CD4-positive, alpha-beta T cell (primary cell): ENCODE measurements at regions not wholly inside any gene's neighbourhood (a gene's known extent, or its start where the extent isn't known, plus 50 kb on each side); places are given as distances from the start of the nearest gene placed in this dataset.

Source experiments
- ATAC-seq: fragments of 200-7000 bp; cut with Tn5 transposase; one replicate; pipeline ENCODE4 v1.10.0; 2022; ENCODE audit warnings: mild to moderate bottlenecking; ENCODE audit not compliant: poor library complexity
- CTCF ChIA-PET: fragments of 350-600 bp; sonication (Branson Sonifier 250); formaldehyde crosslinking; loops from one replicate; lab custom pipeline; 2021; ENCODE audit warnings: antibody characterized with exemption, inconsistent platforms; lab: Charles Lee
- POLR2A ChIA-PET: fragments of 350-600 bp; sonication (Branson Sonifier 250); formaldehyde crosslinking; loops from one replicate; lab custom pipeline; 2021; ENCODE audit warnings: antibody characterized with exemption, inconsistent platforms; lab: Charles Lee
- DNase-seq, 14 experiments: peaks; one replicate each; pipeline ENCODE4 v3.0.0-alpha.2; 2013 to 2020; ENCODE audit warnings: mixed read lengths in 2 of 14
- H3K27ac ChIP-seq, 2 donors: one replicate each; pipeline versions ENCODE4 v1.5.1 to v1.7.0; 2013; ENCODE audit warnings: low read length in 2 of 2, low read depth in 1 of 2, mild to moderate bottlenecking in 1 of 2
- H3K27me3 ChIP-seq, 2 experiments: 1 replicate in 1 of 2; 2 replicates in 1 of 2; pipeline versions ENCODE4 v1.6.1 to v1.7.0; 2013; ENCODE audit warnings: low read length in 2 of 2, control low read depth in 1 of 2, mild to moderate bottlenecking in 1 of 2, moderate library complexity in 1 of 2; ENCODE audit not compliant: insufficient read depth in 2 of 2, control insufficient read depth in 1 of 2
- H3K36me3 ChIP-seq: one replicate; pipeline ENCODE4 v1.6.1; 2013; ENCODE audit warnings: low read length, control low read depth; ENCODE audit not compliant: insufficient read depth
- H3K4me1 ChIP-seq: one replicate; pipeline ENCODE4 v1.6.1; 2013; ENCODE audit warnings: low read length, control low read depth; ENCODE audit not compliant: insufficient read depth
- H3K4me3 ChIP-seq: one replicate; pipeline ENCODE4 v1.5.1; 2013; ENCODE audit warnings: mild to moderate bottlenecking, low read length, moderate library complexity
- H3K9me3 ChIP-seq, 2 experiments: 1 replicate in 1 of 2; 2 replicates in 1 of 2; pipeline versions ENCODE4 v1.6.1 to v1.7.0; 2013; ENCODE audit warnings: low read length in 2 of 2, mild to moderate bottlenecking in 2 of 2, control low read depth in 1 of 2, moderate library complexity in 1 of 2; ENCODE audit not compliant: control insufficient read depth in 1 of 2, insufficient read depth in 1 of 2
- H3K27ac Mint-ChIP-seq: one replicate; pipeline ENCODE4 v1.8.0; 2020; ENCODE audit warnings: mixed read lengths
- H3K27me3 Mint-ChIP-seq: one replicate; pipeline ENCODE4 v1.8.0; 2021; ENCODE audit warnings: mixed read lengths
- H3K36me3 Mint-ChIP-seq: one replicate; pipeline ENCODE4 v1.8.0; 2021; ENCODE audit warnings: low read depth, mixed read lengths
- H3K4me1 Mint-ChIP-seq: one replicate; pipeline ENCODE4 v1.8.0; 2021; ENCODE audit warnings: low read depth, mixed read lengths
- H3K4me3 Mint-ChIP-seq: one replicate; pipeline ENCODE4 v1.8.0; 2020; ENCODE audit warnings: mild to moderate bottlenecking, mixed read lengths
- H3K9me3 Mint-ChIP-seq: one replicate; pipeline ENCODE4 v1.8.0; 2020; ENCODE audit warnings: mixed read lengths
- intact Hi-C, 2 experiments: fragments of 100-400 bp; cut with DNase I in 1 of 2; cut with micrococcal nuclease in 1 of 2; formaldehyde crosslinking; loops; one replicate each; pipeline versions ENCODE4 v1.15.1 to v1.9.0; 2023 to 2025; cut with DNase I, micrococcal nuclease
- TF ChIP-seq, protein P1 (sequence below): fragments of 200-600 bp; IDR thresholded peaks from one replicate; pipeline ENCODE4 v1.8.0; 2022; ENCODE audit warnings: antibody characterized with exemption, mild to moderate bottlenecking

DNA sequence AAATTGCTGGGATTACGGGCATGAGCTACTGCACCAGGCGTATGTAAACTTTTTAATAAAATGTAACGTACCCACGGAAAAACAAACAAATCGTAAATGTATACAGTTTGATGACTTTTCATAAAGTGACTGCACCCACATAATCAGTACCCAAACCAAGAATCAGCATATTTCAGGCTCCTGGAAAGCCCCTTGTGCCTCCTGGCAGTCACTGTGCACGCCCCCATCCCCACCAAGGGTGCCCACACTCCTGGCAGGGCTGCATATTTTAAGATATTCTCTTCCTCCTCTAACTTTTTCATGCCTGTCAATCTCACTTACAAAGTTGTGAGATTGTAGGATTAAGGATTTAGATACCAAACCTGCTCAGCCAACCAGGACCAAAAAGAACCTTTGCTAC, 305.5 kb downstream of the SHQ1 start:
- intact Hi-C loops: no loop called here
- Histone ChIP-seq H3K27ac (no peak overlapping the region), H3K9me3 (peaks cover 0 to 3% of the 10 kb centered on the region in 2 experiments), H3K4me3 (no peak overlapping the region), H3K27me3 (no peaks in the 10 kb centered on the region), H3K4me1 (no peaks in the 10 kb centered on the region), H3K36me3 (no peaks in the 10 kb centered on the region)
- DNase-seq (no peak), ATAC-seq (no peak)
- H3K36me3 Mint-ChIP-seq: no peaks in the 10 kb centered on the region
- H3K27me3 Mint-ChIP-seq: no peaks in the 10 kb centered on the region
- H3K4me3 Mint-ChIP-seq: no peak overlapping the region
- ChIA-PET CTCF (no interaction called here), POLR2A (no interaction called here)
- H3K9me3 Mint-ChIP-seq: no peaks in the 10 kb centered on the region
- TF ChIP-seq, protein P1, sequence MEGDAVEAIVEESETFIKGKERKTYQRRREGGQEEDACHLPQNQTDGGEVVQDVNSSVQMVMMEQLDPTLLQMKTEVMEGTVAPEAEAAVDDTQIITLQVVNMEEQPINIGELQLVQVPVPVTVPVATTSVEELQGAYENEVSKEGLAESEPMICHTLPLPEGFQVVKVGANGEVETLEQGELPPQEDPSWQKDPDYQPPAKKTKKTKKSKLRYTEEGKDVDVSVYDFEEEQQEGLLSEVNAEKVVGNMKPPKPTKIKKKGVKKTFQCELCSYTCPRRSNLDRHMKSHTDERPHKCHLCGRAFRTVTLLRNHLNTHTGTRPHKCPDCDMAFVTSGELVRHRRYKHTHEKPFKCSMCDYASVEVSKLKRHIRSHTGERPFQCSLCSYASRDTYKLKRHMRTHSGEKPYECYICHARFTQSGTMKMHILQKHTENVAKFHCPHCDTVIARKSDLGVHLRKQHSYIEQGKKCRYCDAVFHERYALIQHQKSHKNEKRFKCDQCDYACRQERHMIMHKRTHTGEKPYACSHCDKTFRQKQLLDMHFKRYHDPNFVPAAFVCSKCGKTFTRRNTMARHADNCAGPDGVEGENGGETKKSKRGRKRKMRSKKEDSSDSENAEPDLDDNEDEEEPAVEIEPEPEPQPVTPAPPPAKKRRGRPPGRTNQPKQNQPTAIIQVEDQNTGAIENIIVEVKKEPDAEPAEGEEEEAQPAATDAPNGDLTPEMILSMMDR: no peak
- no peaks in the 10 kb centered on the region for H3K4me1 Mint-ChIP-seq
- no peak overlapping the region for H3K27ac Mint-ChIP-seq

GRCh38 chr3:72539856-72540255, 308.4 kb downstream of the SHQ1 start:
- no peak overlapping the region for H3K4me3 Mint-ChIP-seq
- Histone ChIP-seq H3K36me3 (no peaks in the 10 kb centered on the region), H3K9me3 (peaks cover 0 to 3% of the 10 kb centered on the region in 2 experiments), H3K4me3 (no peak overlapping the region), H3K4me1 (no peaks in the 10 kb centered on the region), H3K27ac (no peak overlapping the region), H3K27me3 (no peaks in the 10 kb centered on the region)
- intact Hi-C loops: no loop called here
- H3K9me3 Mint-ChIP-seq: no peaks in the 10 kb centered on the region
- ATAC-seq (no peak), DNase-seq (no peak)
- ChIA-PET POLR2A (no interaction called here), CTCF (interaction anchor here (0.6 kb wide), 1 partner anchor 278 kb away, joined by 3 read pairs; no protein-coding TSS in a partner anchor)
- no peaks in the 10 kb centered on the region for H3K27me3 Mint-ChIP-seq
- no peak overlapping the region for H3K27ac Mint-ChIP-seq
- no peaks in the 10 kb centered on the region for H3K36me3 Mint-ChIP-seq
- H3K4me1 Mint-ChIP-seq: no peaks in the 10 kb centered on the region
- TF ChIP-seq, protein P1: no peak

- H3K27me3 ChIP-seq: no peaks in the 10 kb centered on the region
- H3K27ac ChIP-seq: no peak overlapping the region
- H3K4me1 ChIP-seq: no peaks in the 10 kb centered on the region
- DNase-seq (no peak), ATAC-seq (no peak)
- H3K4me1 Mint-ChIP-seq: no peaks in the 10 kb centered on the region
- H3K9me3 ChIP-seq: peaks cover 0 to 3% of the 10 kb centered on the region in 2 experiments
- H3K36me3 ChIP-seq: no peaks in the 10 kb centered on the region
- H3K36me3 Mint-ChIP-seq: no peaks in the 10 kb centered on the region
- intact Hi-C loops: no loop called here
- H3K27ac Mint-ChIP-seq: no peak overlapping the region
- H3K4me3 ChIP-seq: no peak overlapping the region
- ChIA-PET CTCF (no interaction called here), POLR2A (no interaction called here)
- H3K27me3 Mint-ChIP-seq: no peaks in the 10 kb centered on the region
- TF ChIP-seq, protein P1: no peak
- H3K4me3 Mint-ChIP-seq: no peak overlapping the region
- no peaks in the 10 kb centered on the region for H3K9me3 Mint-ChIP-seq
Measured at GRCh38 chr3:72538070-72538745, 310.0 kb downstream of the SHQ1 start.
